ENCODE measurements at regions not wholly inside any gene's neighbourhood (a gene's known extent, or its start where the extent isn't known, plus 50 kb on each side); places are given as distances from the start of the nearest gene placed in this dataset.

- DNase-seq, result no peak
- no peak for ATAC-seq
- intact Hi-C loops (cut with DNase I), result no loop called here
Measured at GRCh38 chr18:10402871-10403559, 51.4 kb upstream of the APCDD1 start.

GRCh38 chr18:10403708-10404107 is 50.7 kb upstream of the APCDD1 start:
- intact Hi-C loops (cut with DNase I), result no loop called here
- DNase-seq (no peak), ATAC-seq (peak in 1 of 2 donors; percentile 19)

GRCh38 chr18:10404168-10404567 is 50.3 kb upstream of the APCDD1 start:
- intact Hi-C loops (cut with DNase I), result no loop called here
- DNase-seq, result no peak
- peak in 1 of 2 donors; percentile 45 for ATAC-seq
